ENCODE measurements at regions not wholly inside any gene's neighbourhood (a gene's known extent, or its start where the extent isn't known, plus 50 kb on each side); places are given as distances from the start of the nearest gene placed in this dataset.
"Not testable (repeated sequence)": the region's sequence is repeated elsewhere in the genome, so short reads cannot be mapped to it uniquely, and the experiment has no call there.

DNA sequence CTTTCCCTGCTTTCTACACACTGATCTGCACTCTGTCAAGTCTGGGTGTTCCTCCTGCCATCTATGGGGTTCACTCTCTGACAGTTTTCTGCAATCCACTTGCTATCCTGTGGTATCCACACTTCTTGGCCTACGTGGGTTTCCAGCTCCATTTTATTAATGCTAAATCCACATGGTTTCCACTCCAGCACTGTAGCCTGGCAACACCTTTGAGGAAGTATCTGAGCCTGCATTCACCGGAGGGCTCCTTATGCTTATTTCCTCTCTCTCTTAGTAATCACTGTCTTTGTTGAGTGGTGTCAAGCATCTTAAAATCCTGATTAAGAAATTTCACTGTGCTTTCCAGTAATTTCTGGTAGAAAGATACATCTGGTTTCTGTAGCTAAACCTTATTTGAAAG, 703.7 kb downstream of the TMEM121 start:
- TF ChIP-seq, protein P1, sequence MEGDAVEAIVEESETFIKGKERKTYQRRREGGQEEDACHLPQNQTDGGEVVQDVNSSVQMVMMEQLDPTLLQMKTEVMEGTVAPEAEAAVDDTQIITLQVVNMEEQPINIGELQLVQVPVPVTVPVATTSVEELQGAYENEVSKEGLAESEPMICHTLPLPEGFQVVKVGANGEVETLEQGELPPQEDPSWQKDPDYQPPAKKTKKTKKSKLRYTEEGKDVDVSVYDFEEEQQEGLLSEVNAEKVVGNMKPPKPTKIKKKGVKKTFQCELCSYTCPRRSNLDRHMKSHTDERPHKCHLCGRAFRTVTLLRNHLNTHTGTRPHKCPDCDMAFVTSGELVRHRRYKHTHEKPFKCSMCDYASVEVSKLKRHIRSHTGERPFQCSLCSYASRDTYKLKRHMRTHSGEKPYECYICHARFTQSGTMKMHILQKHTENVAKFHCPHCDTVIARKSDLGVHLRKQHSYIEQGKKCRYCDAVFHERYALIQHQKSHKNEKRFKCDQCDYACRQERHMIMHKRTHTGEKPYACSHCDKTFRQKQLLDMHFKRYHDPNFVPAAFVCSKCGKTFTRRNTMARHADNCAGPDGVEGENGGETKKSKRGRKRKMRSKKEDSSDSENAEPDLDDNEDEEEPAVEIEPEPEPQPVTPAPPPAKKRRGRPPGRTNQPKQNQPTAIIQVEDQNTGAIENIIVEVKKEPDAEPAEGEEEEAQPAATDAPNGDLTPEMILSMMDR (IDR thresholded peaks at IDR 0.05; ENCODE audit: low read depth, low read length): no peak
- no peak overlapping the region for H3K4me3 ChIP-seq (ENCODE audit: low read depth, low read length)

DNA sequence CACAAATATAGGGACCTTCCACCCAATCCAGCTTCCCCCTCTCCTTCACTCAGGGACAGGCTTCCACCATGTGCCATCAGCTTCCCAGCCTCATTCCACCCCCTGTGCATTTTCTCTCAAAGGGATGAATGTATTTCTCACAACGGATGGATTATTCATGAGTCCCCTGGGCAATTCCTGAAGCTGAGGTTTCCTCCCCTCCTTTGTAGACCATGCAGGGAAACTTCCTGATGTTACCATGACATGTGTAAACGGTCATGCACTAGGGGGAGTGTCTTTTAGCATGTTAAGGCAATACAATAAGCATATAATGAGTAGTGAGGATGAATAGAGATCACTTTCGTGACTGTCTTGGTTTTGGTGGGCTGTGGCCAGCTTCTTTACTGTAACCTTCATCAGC, 706.8 kb downstream of the TMEM121 start:
- H3K4me3 ChIP-seq (ENCODE audit: low read depth, low read length): not testable (repeated sequence)

DNA sequence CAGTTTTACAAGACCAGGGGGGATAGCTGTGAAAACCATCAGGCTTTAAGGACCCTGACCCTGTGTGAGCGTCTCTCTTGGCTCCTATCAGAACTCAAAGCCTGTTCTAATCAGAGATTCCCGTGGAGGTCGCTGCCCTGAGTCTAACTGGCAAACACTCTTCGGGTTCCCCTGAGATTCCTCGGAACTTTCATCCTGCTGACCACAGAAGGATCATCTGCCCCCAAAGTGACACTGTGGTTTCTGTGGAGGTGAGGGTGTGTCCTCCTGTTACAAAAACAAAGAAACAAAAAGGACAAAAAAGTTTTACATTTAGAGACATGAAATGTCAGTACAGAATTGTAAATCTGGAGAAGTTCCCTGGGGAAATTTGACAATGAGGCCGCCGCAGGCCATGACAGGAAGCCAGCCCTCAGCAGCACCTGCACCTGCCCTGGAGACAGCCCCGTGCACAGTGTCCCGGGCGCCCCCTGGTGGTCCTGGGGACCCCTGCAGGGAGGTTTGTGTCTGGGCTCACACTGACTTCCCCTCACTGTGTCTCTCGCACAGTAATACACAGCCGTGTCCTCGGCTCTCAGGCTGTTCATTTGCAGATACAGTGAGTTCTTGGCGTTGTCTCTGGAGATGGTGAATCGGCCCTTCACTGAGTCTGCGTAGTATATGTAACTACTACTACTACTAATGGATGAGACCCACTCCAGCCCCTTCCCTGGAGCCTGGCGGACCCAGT, 708.3 kb downstream of the TMEM121 start:
- H3K4me3 ChIP-seq (ENCODE audit: low read depth, low read length): not testable (repeated sequence)

DNA sequence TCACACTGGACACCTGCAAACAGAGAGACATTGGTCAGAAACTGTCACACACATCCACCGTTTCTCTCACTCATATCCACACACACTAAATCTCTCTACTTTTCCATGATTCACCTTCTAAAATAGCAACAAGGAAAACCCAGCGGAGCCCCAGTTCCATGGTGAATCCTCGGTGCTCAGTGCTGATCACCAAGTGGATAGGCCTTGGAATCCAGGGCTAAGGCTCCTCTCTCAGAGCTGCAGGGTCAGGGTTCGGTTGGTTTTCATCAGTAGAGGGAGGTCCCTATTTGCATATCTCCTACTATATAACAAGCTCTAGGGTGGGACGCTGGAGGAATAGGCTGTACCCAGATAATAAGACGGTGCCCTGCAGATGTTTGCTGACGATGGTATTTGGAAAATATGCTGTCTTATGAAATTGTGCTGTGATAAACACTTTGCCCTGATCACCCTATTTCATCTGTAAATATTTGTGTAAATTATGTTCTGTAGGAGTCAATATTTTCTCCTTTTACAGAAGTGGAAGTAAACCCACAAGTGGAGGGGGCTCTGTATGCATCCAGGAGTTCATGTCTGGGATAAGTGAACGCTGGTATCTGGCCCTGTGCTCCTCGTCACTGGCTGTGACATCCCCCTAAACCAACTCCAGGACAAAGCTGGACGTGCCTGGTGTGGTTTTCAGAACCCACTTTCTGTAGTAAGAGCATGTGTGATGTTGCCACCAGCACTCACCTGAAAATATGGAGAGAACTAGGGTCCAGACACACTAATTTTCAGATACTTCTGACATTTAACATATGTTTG, 709.2 kb downstream of the TMEM121 start:
- H3K4me3 ChIP-seq (ENCODE audit: low read depth, low read length): no peak overlapping the region
- TF ChIP-seq, protein P1 (IDR thresholded peaks at IDR 0.05; ENCODE audit: low read depth, low read length): no peak

DNA sequence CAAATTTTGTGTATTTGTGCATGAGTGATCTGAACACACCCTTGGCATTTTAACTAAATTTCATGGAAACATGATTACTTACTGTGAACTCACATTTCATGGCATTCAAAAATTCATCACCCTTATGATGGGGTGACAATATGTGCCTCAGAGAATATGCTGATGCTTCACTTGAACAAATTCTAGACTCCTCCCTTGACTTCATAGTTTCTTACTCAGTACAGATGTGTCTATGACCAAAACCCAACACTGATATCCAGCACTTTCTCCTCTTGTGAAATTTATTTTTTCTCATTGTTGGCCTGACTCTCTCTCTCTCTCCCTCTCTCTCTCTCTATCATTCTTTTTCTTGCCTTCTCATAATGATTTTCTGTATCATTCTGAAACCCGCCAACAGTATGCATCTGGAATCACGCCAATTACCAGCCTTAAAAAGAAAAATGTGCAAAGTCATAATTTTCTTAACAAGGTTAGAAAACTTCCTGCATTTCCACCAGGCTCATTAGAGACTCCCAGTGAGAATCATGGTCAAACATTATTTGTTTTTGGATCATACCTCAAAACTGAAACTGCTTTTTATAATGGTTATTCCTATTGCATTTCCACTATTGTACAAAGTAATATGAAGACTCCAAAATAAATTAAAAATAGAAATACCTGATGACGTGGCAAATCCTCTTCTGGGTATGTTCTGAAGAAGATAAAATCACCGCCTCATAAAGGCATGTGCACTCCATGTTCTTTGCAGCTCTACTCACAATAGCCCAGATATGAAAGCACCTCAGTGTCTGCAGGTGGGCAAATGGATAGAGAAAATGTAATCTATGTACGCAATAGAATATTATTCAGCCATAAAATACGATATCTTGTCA, 722.2 kb downstream of the TMEM121 start:
- no peak overlapping the region for H3K4me3 ChIP-seq (ENCODE audit: low read depth, low read length)
- TF ChIP-seq, protein P1 (IDR thresholded peaks at IDR 0.05; ENCODE audit: low read depth, low read length): no peak

DNA sequence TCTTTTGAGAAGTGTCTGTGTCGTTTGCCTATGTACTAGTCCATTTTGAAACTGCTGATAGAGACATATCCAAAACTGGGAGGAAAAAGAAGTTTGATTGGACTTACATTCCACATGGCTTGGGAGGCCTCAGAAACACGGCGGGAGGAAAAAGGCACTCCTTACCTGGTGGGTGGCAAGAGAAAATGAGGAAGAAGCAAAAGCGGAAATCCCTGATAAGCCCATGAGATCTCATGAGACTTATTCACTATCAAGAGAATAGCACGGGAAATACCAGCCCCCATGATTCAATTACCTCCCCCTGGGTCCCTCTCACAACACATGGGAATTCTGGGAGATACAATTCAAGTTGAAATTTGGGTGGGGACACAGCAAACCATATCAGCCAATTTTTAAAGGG, 727.6 kb downstream of the TMEM121 start:
- H3K4me3 ChIP-seq (ENCODE audit: low read depth, low read length): not testable (repeated sequence)

DNA sequence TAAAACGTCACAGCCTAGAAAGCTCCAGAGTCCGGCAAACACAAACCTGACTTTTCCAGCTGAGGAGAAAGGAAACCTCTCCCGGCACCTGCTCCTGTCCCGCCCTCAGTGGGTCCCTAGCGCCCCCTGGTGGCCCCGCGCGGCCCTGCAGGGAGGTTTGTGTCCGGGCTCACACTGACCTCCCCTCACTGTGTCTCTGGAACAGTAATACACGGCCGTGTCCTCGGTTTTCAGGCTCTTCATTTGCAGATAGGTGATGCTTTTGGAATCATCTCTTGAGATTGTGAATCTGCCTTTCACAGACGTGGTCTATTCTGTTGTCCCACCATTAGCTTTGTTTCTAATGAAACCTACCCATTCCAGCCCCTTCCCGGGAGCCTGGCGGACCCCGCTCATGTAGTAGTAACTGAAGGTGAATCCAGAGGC, 731.2 kb downstream of the TMEM121 start:
- H3K4me3 ChIP-seq (ENCODE audit: low read depth, low read length): not testable (repeated sequence)

DNA sequence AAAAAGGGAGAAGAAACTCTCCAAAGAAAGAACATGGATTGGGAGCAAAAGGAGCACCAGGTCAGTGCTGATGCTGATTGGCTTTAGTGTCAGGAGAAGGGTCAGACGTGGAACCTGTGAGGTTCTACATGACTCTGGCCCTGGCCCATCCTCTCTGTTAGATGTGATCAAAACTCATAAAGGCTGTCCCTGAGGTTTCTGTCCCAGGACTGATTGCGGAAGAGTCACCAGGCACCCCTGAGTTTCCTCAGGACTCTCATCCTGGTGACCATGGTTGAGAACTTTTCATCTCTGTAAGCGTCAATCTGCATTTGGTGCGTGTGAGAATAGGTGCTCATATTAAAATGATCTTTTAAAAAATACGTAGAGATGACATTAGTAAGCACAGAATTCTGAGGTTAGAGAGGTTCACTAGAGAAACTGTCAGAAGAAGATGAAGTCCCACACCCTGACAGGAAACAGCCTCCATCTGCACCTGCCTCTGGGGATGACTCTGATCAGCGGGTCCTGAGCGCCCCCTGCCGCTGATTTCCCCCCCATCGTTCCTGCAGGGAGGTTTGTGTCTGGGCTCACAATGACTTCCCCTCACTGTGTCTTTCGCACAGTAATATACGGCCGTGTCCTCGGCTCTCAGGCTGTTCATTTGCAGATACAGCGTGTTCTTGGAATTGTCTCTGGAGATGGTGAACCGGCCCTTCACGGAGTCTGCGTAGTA, 741.8 kb downstream of the TMEM121 start:
- TF ChIP-seq, protein P1 (IDR thresholded peaks at IDR 0.05; ENCODE audit: low read depth, low read length): no peak
- H3K4me3 ChIP-seq (ENCODE audit: low read depth, low read length): no peak overlapping the region

DNA sequence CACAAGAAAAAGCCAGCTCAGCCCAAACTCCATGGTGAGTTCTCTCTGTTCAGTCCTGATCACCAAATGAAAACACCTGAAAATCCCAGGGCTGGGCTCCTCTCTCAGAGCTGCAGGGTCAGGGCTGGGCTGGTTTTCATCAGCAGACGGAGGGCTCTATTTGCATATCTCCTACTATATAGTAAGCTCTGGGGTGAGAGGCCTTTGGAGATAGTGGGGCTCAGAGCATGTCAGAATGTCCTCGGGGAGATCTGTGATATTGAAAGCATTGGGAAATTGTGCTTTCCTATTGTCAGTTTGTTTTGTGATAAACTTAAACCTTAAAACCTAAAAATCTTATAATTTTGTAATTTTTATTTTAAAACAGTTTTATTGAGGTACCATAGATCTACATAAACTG, 742.6 kb downstream of the TMEM121 start:
- TF ChIP-seq, protein P1 (IDR thresholded peaks at IDR 0.05; ENCODE audit: low read depth, low read length): no peak
- no peak overlapping the region for H3K4me3 ChIP-seq (ENCODE audit: low read depth, low read length)
